Transverse colon (tissue), 4 donors: ENCODE measurements at regions not wholly inside any gene's neighbourhood (a gene's known extent, or its start where the extent isn't known, plus 50 kb on each side); places are given as distances from the start of the nearest gene placed in this dataset.

Source experiments
- DNase-seq: peaks from one replicate; pipeline ENCODE4 v3.0.0-alpha.2; 2019
- H3K27ac ChIP-seq, 4 donors: fragments of 200-600 bp; sonication (generic); 2 replicates each; pipeline ENCODE4 v1.5.1; 2016 to 2018; ENCODE audit warnings: inconsistent platforms in 4 of 4
- H3K27me3 ChIP-seq: fragments of 200-600 bp; sonication (generic); 2 replicates; pipeline ENCODE4 v1.5.1; 2017; ENCODE audit warnings: inconsistent platforms
- H3K36me3 ChIP-seq, 4 donors: fragments of 200-600 bp; sonication (generic); 2 replicates each; pipeline ENCODE4 v1.5.1; 2017 to 2019; ENCODE audit warnings: inconsistent platforms in 4 of 4
- H3K4me1 ChIP-seq, 4 donors: fragments of 200-600 bp; sonication (generic); 2 replicates each; pipeline ENCODE4 v1.5.1; 2017 to 2020; ENCODE audit warnings: inconsistent platforms in 4 of 4
- H3K4me3 ChIP-seq, 4 donors: fragments of 200-600 bp; sonication (generic); 1 replicate in 1 of 4; 2 replicates in 3 of 4; pipeline versions ENCODE4 v1.5.1 to v1.6.1; 2017 to 2019; ENCODE audit warnings: inconsistent platforms in 4 of 4
- H3K9me3 ChIP-seq, 2 donors: fragments of 200-600 bp; sonication (generic); 2 replicates each; pipeline ENCODE4 v1.5.1; 2017 to 2019; ENCODE audit warnings: inconsistent platforms in 2 of 2
- CTCF ChIP-seq, 5 experiments: fragments of 200-600 bp in 3 of 5; fragments of 450-650 bp in 2 of 5; sonication (generic) in 3 of 5; IDR thresholded peaks; 1 replicate in 2 of 5; 2 replicates in 3 of 5; pipeline ENCODE4 v1.5.1; 2016 to 2017; ENCODE audit warnings: antibody characterized with exemption in 5 of 5, inconsistent platforms in 3 of 5, mild to moderate bottlenecking in 2 of 5, moderate library complexity in 1 of 5
- EP300 ChIP-seq: sonication (generic); formaldehyde crosslinking; IDR thresholded peaks from one replicate; pipeline ENCODE4 v1.6.1; 2017; ENCODE audit warnings: antibody characterized with exemption, low read depth
- POLR2A ChIP-seq: fragments of 450-650 bp; IDR thresholded peaks from one replicate; pipeline ENCODE4 v1.6.1; 2016; ENCODE audit warnings: antibody characterized with exemption, mild to moderate bottlenecking, moderate library complexity
- POLR2AphosphoS5 ChIP-seq, 3 donors: sonication (generic); formaldehyde crosslinking; IDR thresholded peaks; one replicate each; pipeline ENCODE4 v1.6.1; 2016; ENCODE audit warnings: antibody characterized with exemption in 3 of 3
- WGBS, 2 donors: methylation state at CpG; one replicate each; pipeline ENCODE4 v1.1.5; 2018; ENCODE audit warnings: low coverage in 1 of 2; 5-methylcytosine and 5-hydroxymethylcytosine counted together
- in situ Hi-C, 4 donors: fragments of 200-750 bp; cut with MboI; loops; one replicate each; pipeline versions ENCODE4 v1.15.0 to v1.15.1; 2017; ENCODE audit warnings: low sequenced_read_pairs in 3 of 4, low pct_ligation_motif_present in 1 of 4, low pct_unique_long_range_greater_than_20kb in 1 of 4
- intact Hi-C: fragments of 100-400 bp; cut with DNase I; formaldehyde crosslinking; loops from one replicate; pipeline ENCODE4 v1.15.1; 2023; ENCODE audit warnings: low total_unique reads

GRCh38 chr1:115475901-115476300, 137.9 kb upstream of the NGF start:
- TF ChIP-seq CTCF (IDR thresholded peaks at IDR 0.05) (no peak), POLR2AphosphoS5 (IDR thresholded peaks at IDR 0.05) (no peak), POLR2A (no peak), EP300 (no peak)
- H3K9me3 ChIP-seq = no peaks in the 10 kb centered on the region
- DNase-seq = no peak
- H3K4me3 ChIP-seq = no peak overlapping the region
- in situ Hi-C loops (no loop called here), intact Hi-C loops (loop anchor here (5.0 kb wide), 1 partner anchor 339 kb away; no protein-coding TSS in a partner anchor)
- H3K4me1 ChIP-seq = no peaks in the 10 kb centered on the region
- no peaks in the 10 kb centered on the region for H3K36me3 ChIP-seq
- no peak overlapping the region for H3K27ac ChIP-seq
- H3K27me3 ChIP-seq = no peaks in the 10 kb centered on the region
- 69 to 83% methylated on average over 2 to 5 of the region's 5 CpGs for WGBS, 2 donors

GRCh38 chr1:115475252-115475651, 137.2 kb upstream of the NGF start:
- in situ Hi-C loops = no loop called here
- H3K9me3 ChIP-seq = no peaks in the 10 kb centered on the region
- WGBS, 2 donors = 88% methylated on average over 2 of the region's 2 CpGs
- no peak for TF ChIP-seq POLR2A
- no peak for TF ChIP-seq POLR2AphosphoS5 (IDR thresholded peaks at IDR 0.05)
- TF ChIP-seq CTCF (IDR thresholded peaks at IDR 0.05) = no peak
- no peak for TF ChIP-seq EP300
- no peaks in the 10 kb centered on the region for H3K36me3 ChIP-seq
- no peak overlapping the region for H3K27ac ChIP-seq
- H3K4me1 ChIP-seq = peaks cover 0 to 3% (median 0%) of the 10 kb centered on the region in 4 donors
- no peak for DNase-seq
- H3K4me3 ChIP-seq = no peak overlapping the region
- no peaks in the 10 kb centered on the region for H3K27me3 ChIP-seq
- intact Hi-C loops = loop anchor here (5.0 kb wide), 1 partner anchor 338 kb away; no protein-coding TSS in a partner anchor

- peaks cover 0 to 7% (median 0%) of the 10 kb centered on the region in 4 donors for H3K4me1 ChIP-seq
- H3K27me3 ChIP-seq = no peaks in the 10 kb centered on the region
- no peak overlapping the region for H3K27ac ChIP-seq
- no peak overlapping the region for H3K4me3 ChIP-seq
- DNase-seq = no peak
- 66 to 70% methylated on average over 5 to 8 of the region's 8 CpGs for WGBS, 2 donors
- TF ChIP-seq POLR2A (no peak), EP300 (no peak), CTCF (IDR thresholded peaks at IDR 0.05) (no peak), POLR2AphosphoS5 (IDR thresholded peaks at IDR 0.05) (no peak)
- in situ Hi-C loops = loop anchor here in 3 of 4 donors (5.0 to 25.0 kb wide), 2 partner anchors 337 kb away; no protein-coding TSS in a partner anchor
- H3K9me3 ChIP-seq = no peaks in the 10 kb centered on the region
- intact Hi-C loops = no loop called here
- no peaks in the 10 kb centered on the region for H3K36me3 ChIP-seq
These were observed 136.0 kb upstream of the NGF start for GRCh38 chr1:115473986-115474565.

GRCh38 chr1:115469703-115470476, 131.8 kb upstream of the NGF start:
- H3K4me3 ChIP-seq = no peak overlapping the region
- intact Hi-C loops (loop anchor here (10.0 kb wide), 1 partner anchor 105 kb away; no protein-coding TSS in a partner anchor), in situ Hi-C loops (loop anchor here (5.0 to 25.0 kb wide), 3 partner anchors 328 to 333 kb away; no protein-coding TSS in a partner anchor)
- H3K4me1 ChIP-seq = peaks cover 0 to 7% (median 0%) of the 10 kb centered on the region in 4 donors
- H3K36me3 ChIP-seq = no peaks in the 10 kb centered on the region
- no peak for TF ChIP-seq POLR2AphosphoS5 (IDR thresholded peaks at IDR 0.05)
- peak; percentile 75 to 90 (median 83) for TF ChIP-seq CTCF (IDR thresholded peaks at IDR 0.05)
- no peaks in the 10 kb centered on the region for H3K27me3 ChIP-seq
- DNase-seq = peak; percentile 43
- peak overlapping the region in 1 of 4 donors; percentile 13 for H3K27ac ChIP-seq
- WGBS, 2 donors = 28 to 50% methylated on average over 2 to 11 of the region's 11 CpGs
- no peaks in the 10 kb centered on the region for H3K9me3 ChIP-seq
